A673 (cell line): ENCODE measurements at regions not wholly inside any gene's neighbourhood (a gene's known extent, or its start where the extent isn't known, plus 50 kb on each side); places are given as distances from the start of the nearest gene placed in this dataset.

Experiments used
- CTCF ChIP-seq: fragments of 300-800, 200-600 bp; sonication (generic); conservative IDR thresholded peaks from 2 replicates; pipeline ENCODE4 v1.5.1; 2017; ENCODE audit warnings: low read depth, mild to moderate bottlenecking, antibody characterized with exemption, low read length, moderate library complexity, mixed read lengths
- EZH2 ChIP-seq: fragments of 200-600 bp; sonication (generic); IDR thresholded peaks from 2 replicates; pipeline ENCODE4 v1.6.1; 2017; ENCODE audit warnings: borderline replicate concordance, low read depth, mild to moderate bottlenecking, mixed read lengths, antibody characterized with exemption, low read length; ENCODE audit not compliant: poor library complexity, severe bottlenecking

GRCh38 chr5:158642879-158643278, 456.8 kb downstream of the EBF1 start:
- TF ChIP-seq CTCF, result no peak
- no peak for TF ChIP-seq EZH2
